Motor neuron (in vitro differentiated cells): ENCODE measurements at regions not wholly inside any gene's neighbourhood (a gene's known extent, or its start where the extent isn't known, plus 50 kb on each side); places are given as distances from the start of the nearest gene placed in this dataset.
"Not testable (repeated sequence)": the region's sequence is repeated elsewhere in the genome, so short reads cannot be mapped to it uniquely, and the experiment has no call there.

Source experiments
- ATAC-seq, 8 experiments: fragments of 200-7000 bp; cut with Tn5 transposase; replicated peaks in 6 of 8; 2 replicates each; pipeline ENCODE4 v1.8.0; 2021; ENCODE audit warnings: mild to moderate bottlenecking in 8 of 8, moderate library complexity in 8 of 8
- H3K27ac ChIP-seq, 2 donors: fragments of 250-450 bp; sonication (Bioruptor Pico); 2 replicates each; pipeline ENCODE4 v1.9.0; 2021; ENCODE audit warnings: antibody characterized with exemption in 2 of 2, mild to moderate bottlenecking in 2 of 2, moderate library complexity in 1 of 2
- H3K4me1 ChIP-seq, 2 donors: fragments of 250-450 bp; sonication (Bioruptor Pico); replicated peaks in 1 of 2; 2 replicates each; pipeline ENCODE4 v1.6.1; 2021; ENCODE audit warnings: antibody characterized with exemption in 2 of 2, mild to moderate bottlenecking in 2 of 2, moderate library complexity in 1 of 2
- H3K4me3 ChIP-seq, 5 donors: fragments of 250-450 bp; sonication (Bioruptor Pico); 2 replicates each; pipeline ENCODE4 v1.9.0; 2021; ENCODE audit warnings: antibody characterized with exemption in 5 of 5, mild to moderate bottlenecking in 5 of 5, moderate library complexity in 4 of 5
- WGBS, 10 experiments: fragments of 450-650 bp; shearing (Covaris generic); methylation state at CpG; one replicate each; pipeline ENCODE4 v1.0.0; 2022; 5-methylcytosine and 5-hydroxymethylcytosine counted together
- in situ Hi-C, 9 experiments: fragments of 400-800 bp; cut with MboI; loops; one replicate each; pipeline ENCODE4 v1.15.0; 2021; ENCODE audit warnings: low sequenced_read_pairs in 9 of 9, low pct_unique_long_range_greater_than_20kb in 2 of 9; ENCODE audit not compliant: unreplicated experiment in 9 of 9

DNA sequence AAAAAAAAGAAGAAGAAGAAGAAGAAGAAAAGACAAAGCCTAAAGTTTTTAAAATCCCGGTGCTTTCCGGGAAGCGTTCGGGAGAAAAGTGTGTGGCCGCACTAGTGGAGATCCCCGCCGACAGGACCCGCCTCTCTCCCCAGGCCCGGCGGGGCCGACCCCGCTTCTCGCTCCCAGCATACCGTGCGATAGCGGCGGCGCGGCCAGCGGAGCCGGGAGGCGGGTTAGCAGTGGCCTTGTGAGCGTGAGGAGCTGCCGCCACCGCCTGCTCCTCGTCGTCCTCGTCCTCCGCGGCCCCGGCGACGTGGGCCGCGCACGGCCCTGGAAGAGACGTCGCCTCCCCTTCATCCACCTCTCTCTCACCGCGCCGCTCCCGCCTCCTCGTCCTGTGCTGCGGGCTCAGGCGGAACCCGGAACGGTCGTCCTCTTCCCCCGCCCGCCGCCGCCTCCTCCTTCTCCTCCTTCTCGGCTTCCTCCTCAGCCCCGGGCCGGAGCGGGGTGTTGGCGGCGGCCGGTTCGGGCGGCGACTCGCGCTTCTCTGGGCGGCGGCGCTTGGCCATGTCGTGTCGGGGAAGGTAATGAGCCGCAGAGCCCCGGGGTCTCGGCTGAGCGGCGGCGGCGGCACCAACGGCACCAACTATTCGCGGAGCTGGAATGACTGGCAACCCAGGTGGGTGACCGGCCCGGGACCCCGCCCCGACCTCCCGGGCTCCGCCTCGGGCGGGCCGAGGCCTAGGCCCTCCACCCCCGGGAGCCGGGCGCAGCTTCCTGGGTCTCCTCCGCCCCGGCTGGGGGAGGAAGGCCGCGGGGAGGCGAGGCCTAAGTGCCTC is 62.6 kb upstream of the CDR2 start:
- Histone ChIP-seq H3K4me3 (peak overlapping the region; percentile 49 to 97 (median 77)), H3K27ac (peak overlapping the region; percentile 81 to 92)
- 0% methylated on average over 1 of the region's 96 CpGs; no CpG with 5 or more reads in 9 of the 10 experiments for WGBS, 10 experiments
- in situ Hi-C loops, H3K4me1 ChIP-seq: not testable (repeated sequence)
- peak; percentile 78 to 94 (median 92) for ATAC-seq

DNA sequence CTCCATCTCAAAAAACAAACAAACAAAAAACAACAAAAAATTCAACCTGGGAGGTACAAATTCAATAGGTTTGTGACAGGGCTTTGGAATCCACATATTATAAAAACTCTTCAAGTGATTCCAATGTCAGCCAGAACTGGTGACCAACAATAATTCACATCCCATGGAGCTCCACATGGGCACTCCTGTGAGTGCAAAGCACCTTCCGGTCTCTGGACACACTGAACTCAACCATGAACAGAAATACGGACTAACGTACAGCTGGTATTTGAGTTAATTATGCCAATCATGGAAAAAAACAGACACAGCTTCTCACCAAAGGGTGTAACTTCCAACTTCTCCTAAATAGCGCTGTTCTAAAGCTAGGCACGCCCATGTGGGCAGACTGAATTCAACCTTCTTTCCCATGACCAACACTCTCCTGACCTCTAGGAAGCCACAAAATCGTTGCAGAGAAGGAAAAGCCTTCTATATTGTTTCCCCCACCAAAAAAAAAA is 62.0 kb upstream of the CDR2 start:
- peak; percentile 62 to 81 (median 72) for ATAC-seq
- in situ Hi-C loops, H3K4me1 ChIP-seq: not testable (repeated sequence)
- peak overlapping the region; percentile 81 to 92 for H3K27ac ChIP-seq
- no CpG with 5 or more reads among the region's 6 CpGs for WGBS, 10 experiments
- peak overlapping the region; percentile 49 to 97 (median 77) for H3K4me3 ChIP-seq

DNA sequence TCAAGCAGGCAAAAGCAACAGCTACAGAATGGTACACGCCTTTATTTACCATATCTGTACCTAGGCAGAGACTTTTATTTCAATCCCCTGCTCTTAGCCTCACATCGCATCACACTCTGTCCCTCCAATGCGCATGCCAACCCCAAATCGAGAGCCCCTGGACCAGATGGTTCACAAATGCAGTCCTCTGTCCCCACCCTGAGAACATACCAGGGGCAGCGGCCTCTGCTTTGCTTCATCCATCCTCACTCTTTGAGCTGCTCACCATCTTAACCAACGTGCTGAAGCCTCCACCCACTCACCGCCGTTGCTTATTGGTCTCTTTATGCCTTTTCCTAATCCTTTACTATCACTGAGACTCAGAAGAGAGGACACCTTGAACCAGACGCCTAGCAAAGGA is 56.9 kb upstream of the CDR2 start:
- H3K4me1 ChIP-seq, H3K4me3 ChIP-seq, in situ Hi-C loops, H3K27ac ChIP-seq: not testable (repeated sequence)
- 50% methylated on average over 2 of the region's 9 CpGs; no CpG with 5 or more reads in 9 of the 10 experiments for WGBS, 10 experiments
- peak in 3 of 8 experiments; percentile 39 to 79 (median 64) for ATAC-seq

DNA sequence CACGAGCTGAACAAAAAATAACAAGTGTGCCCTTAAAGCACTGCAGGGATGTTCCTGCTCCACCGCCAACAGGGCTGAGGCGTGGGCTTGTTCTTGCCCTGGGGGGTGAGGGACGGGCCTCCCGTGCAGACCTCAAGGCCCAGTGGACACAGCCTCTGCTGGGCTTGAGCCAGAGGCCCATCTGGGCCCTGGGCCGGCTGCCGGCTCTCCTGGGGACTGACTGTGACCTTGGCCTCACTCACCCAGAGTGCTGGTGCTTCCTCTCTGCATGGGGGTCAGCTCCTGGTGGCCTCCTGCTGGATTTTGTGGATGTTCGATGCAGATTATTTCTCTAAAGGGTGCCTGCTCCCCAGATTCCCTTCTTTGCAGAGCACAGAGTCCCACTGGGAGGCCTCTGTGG is 54.2 kb upstream of the CDR2 start:
- Histone ChIP-seq H3K4me3 (no peak overlapping the region), H3K27ac (no peak overlapping the region), H3K4me1 (no peaks in the 10 kb centered on the region)
- WGBS, 10 experiments = 20 to 80% (median 70%) methylated on average over 1 of the region's 8 CpGs; no CpG with 5 or more reads in 6 of the 10 experiments
- ATAC-seq = no peak
- in situ Hi-C loops = no loop called here

DNA sequence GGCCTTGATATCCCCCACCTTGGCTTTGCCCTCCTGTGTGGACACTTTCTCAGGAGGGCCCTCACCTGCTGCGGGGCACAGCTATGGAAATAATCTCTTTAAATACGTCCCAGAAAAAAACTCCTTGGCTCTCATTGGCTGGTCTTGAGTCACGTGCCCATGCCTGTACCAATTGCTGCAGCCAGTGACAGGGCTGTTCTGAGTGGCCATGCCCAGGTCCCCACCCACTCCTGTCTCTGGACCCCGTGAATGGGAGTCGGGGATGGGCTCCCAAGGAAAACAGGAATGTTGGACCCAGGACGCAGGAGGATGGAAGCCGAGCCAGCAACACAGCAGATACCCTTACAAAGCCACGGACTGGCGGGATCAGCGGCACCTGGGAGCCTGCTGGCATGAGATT is 53.1 kb upstream of the CDR2 start:
- in situ Hi-C loops = no loop called here
- Histone ChIP-seq H3K27ac (no peak overlapping the region), H3K4me1 (no peaks in the 10 kb centered on the region), H3K4me3 (no peak overlapping the region)
- ATAC-seq = no peak
- WGBS, 10 experiments = 83 to 100% (median 100%) methylated on average over 1 to 5 of the region's 10 CpGs; no CpG with 5 or more reads in 4 of the 10 experiments

DNA sequence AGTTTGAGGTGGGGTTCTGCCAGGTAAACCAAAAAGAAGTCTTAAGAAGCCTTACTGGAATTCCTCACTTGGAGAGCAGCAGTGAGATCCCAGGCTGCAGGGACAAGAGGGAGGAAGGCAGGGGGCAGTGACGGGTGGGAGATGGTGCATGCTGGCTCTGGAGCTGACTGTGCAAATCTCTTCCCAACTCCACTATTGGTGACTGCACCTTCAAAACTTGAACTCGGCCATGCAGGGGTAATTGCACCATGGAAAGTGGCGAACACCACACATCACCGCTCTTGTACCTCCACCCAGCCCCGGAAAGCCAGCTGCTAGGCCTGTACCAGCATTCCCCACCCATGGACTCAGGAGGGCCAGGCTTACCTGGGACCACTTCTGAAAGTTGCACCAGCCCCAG is 51.4 kb upstream of the CDR2 start:
- Histone ChIP-seq H3K4me1 (no peaks in the 10 kb centered on the region), H3K27ac (no peak overlapping the region), H3K4me3 (no peak overlapping the region)
- 60 to 100% (median 75%) methylated on average over 1 to 2 of the region's 5 CpGs; no CpG with 5 or more reads in 7 of the 10 experiments for WGBS, 10 experiments
- ATAC-seq = no peak
- in situ Hi-C loops = no loop called here

DNA sequence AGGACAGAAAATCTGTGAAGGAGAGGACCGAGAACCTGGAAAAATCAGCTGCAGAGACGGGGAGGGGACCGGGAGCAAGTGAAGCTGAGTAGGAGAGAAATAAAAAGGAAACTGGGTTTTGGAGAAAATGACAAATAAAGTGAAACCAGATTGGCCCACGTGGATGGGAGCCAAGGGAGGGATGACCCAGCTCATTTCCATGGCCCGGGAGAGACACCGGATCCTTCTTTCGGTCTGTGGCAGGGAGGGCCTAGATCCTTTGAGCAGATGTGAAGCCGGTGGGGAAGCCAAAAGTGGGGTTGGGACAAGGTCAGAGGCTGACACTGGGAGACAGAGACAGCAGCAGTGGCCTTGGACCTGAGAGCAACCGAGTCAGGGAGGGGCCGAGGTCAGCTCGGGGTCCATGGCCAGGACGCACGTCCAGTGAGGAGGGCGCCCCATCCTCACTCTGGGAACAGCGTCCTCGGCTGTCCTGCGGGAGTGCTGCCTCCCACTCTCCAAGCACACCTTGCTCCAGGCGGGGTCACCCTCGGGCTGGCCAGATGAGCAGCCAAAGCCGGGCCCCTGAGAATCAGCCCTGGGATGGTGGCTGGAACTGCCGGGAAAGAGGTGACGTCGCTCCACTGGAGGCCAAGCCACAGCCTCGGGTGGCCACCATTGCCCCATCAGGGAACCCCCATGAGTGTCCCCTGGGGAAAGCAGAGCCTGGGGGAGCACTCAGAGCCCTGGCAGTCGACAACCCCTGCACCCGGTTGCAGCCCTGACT is 50.8 kb upstream of the CDR2 start:
- H3K27ac ChIP-seq = no peak overlapping the region
- in situ Hi-C loops = no loop called here
- 20 to 100% (median 73%) methylated on average over 1 to 11 of the region's 26 CpGs for WGBS, 10 experiments
- ATAC-seq = peak in 3 of 8 experiments; percentile 35 to 81 (median 67)
- H3K4me1 ChIP-seq = no peaks in the 10 kb centered on the region
- H3K4me3 ChIP-seq = no peak overlapping the region

DNA sequence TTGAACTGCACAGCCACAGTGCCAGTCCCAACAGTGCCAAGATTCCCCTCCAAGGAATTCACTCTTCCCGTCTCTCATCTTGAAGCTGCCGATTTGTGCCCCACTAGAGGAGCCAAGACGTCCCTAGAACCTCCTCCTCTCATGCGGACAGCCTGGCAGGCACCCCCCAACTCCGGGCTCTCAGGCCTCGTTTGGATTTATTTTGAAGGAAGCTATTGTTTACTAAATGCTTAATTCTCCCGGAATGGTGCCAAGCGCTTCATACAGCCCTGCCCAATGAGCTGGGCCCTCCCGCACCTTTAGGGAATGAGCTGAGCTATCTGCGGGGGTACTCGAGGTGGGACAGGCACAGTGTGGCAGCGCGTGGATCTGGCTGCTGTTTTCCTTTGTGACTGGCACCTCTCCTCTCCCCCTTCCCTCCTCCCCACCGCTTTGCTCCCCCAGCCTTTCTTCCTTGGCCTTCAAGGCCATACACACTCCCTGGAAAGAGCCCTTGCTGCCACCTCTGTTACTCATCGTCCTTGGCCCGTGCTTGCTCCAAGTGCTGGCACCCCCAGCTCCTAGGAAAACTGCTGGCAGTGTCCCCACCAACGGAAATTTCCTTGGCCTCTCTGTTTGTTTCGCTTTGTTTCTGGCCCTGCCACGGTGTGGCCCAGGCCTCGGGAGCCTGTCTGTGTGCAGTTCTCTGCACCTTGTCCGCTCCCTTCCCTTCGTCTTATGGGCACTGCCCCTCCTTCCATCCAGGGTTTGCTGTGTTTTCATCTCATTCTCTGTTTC is 49.9 kb upstream of the CDR2 start:
- in situ Hi-C loops = no loop called here
- H3K4me3 ChIP-seq = no peak overlapping the region
- ATAC-seq = peak in 3 of 8 experiments; percentile 11 to 56 (median 28)
- H3K4me1 ChIP-seq = no peaks in the 10 kb centered on the region
- no peak overlapping the region for H3K27ac ChIP-seq
- WGBS, 10 experiments = 14 to 100% (median 92%) methylated on average over 2 to 15 of the region's 22 CpGs; no CpG with 5 or more reads in 2 of the 10 experiments
